ENCODE measurements at regions not wholly inside any gene's neighbourhood (a gene's known extent, or its start where the extent isn't known, plus 50 kb on each side); places are given as distances from the start of the nearest gene placed in this dataset.

DNA sequence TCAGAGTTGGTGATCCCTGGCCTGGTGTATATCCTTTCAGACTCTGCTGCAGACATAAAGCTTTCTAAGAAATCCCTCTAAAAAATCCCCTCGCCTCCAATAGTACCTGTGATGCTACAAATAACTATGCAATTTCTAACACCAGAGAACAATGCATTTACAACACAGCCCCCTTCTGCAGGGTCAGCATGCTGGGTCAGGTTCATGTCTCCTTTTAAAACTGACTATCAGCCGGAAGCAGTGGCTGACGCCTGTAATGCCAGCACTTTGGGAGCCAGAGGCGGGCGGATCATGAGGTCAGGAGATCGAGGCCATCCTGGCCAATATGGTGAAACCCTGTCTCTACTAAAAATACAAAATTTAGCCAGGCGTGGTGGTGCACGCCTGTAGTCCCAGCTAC, 77.0 kb upstream of the SPATA12 start:
- TF ChIP-seq POLR2AphosphoS5 (IDR thresholded peaks at IDR 0.05) (no peak), POLR2A (IDR thresholded peaks at IDR 0.05) (no peak)
- TF ChIP-seq, protein P1, sequence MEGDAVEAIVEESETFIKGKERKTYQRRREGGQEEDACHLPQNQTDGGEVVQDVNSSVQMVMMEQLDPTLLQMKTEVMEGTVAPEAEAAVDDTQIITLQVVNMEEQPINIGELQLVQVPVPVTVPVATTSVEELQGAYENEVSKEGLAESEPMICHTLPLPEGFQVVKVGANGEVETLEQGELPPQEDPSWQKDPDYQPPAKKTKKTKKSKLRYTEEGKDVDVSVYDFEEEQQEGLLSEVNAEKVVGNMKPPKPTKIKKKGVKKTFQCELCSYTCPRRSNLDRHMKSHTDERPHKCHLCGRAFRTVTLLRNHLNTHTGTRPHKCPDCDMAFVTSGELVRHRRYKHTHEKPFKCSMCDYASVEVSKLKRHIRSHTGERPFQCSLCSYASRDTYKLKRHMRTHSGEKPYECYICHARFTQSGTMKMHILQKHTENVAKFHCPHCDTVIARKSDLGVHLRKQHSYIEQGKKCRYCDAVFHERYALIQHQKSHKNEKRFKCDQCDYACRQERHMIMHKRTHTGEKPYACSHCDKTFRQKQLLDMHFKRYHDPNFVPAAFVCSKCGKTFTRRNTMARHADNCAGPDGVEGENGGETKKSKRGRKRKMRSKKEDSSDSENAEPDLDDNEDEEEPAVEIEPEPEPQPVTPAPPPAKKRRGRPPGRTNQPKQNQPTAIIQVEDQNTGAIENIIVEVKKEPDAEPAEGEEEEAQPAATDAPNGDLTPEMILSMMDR (IDR thresholded peaks at IDR 0.05), result no peak

All from prostate gland (tissue), 2 donors.